B cell (primary cell): ENCODE measurements at regions not wholly inside any gene's neighbourhood (a gene's known extent, or its start where the extent isn't known, plus 50 kb on each side); places are given as distances from the start of the nearest gene placed in this dataset.

Experiments
- ATAC-seq: fragments of 200-7000 bp; cut with Tn5 transposase; one replicate; pipeline ENCODE4 v1.10.0; 2021; ENCODE audit warnings: low read depth, mild to moderate bottlenecking, moderate number of reproducible peaks, moderate library complexity
- CTCF ChIA-PET: fragments of 350-600 bp; sonication (Branson Sonifier 250); formaldehyde crosslinking; loops from one replicate; lab custom pipeline; 2021; ENCODE audit warnings: antibody characterized with exemption, inconsistent platforms; lab: Charles Lee
- POLR2A ChIA-PET: fragments of 350-600 bp; sonication (Branson Sonifier 250); formaldehyde crosslinking; loops from one replicate; lab custom pipeline; 2021; ENCODE audit warnings: antibody characterized with exemption; lab: Charles Lee
- DNase-seq: peaks from one replicate; pipeline ENCODE4 v3.0.0; 2013
- H2AFZ ChIP-seq: 2 replicates; pipeline ENCODE4 v1.6.1; 2012; ENCODE audit warnings: mild to moderate bottlenecking, low read depth, low read length; ENCODE audit not compliant: insufficient read depth, poor library complexity, severe bottlenecking
- H3K27ac ChIP-seq, 2 donors: 1 replicate in 1 of 2; 2 replicates in 1 of 2; pipeline ENCODE4 v1.5.1; 2012 to 2013; ENCODE audit warnings: low read length in 2 of 2, mild to moderate bottlenecking in 2 of 2, moderate library complexity in 1 of 2
- H3K27me3 ChIP-seq, 4 experiments: fragments of 200-600 bp in 1 of 4; sonication (generic) in 1 of 4; replicated peaks in 1 of 4; 1 replicate in 2 of 4; 2 replicates in 2 of 4; pipeline versions ENCODE4 v1.6.1 to v1.7.0; 2013 to 2016; ENCODE audit warnings: low read length in 3 of 4, mild to moderate bottlenecking in 2 of 4, mixed read lengths in 1 of 4, moderate library complexity in 1 of 4; ENCODE audit not compliant: insufficient read depth in 4 of 4, control insufficient read depth in 3 of 4; ENCODE audit errors: control extremely low read depth in 1 of 4
- H3K36me3 ChIP-seq, 2 experiments: replicated peaks in 1 of 2; 1 replicate in 1 of 2; 2 replicates in 1 of 2; pipeline versions ENCODE4 v1.6.1 to v1.7.1; 2013; ENCODE audit warnings: low read length in 1 of 2; ENCODE audit not compliant: insufficient read depth in 2 of 2, control insufficient read depth in 1 of 2; ENCODE audit errors: control extremely low read depth in 1 of 2, extremely low read depth in 1 of 2
- H3K4me1 ChIP-seq, 2 donors: fragments of 200-600 bp in 1 of 2; sonication (generic) in 1 of 2; 1 replicate in 1 of 2; 2 replicates in 1 of 2; pipeline versions ENCODE4 v1.5.1 to v1.6.1; 2013 to 2017; ENCODE audit warnings: low read length in 2 of 2; ENCODE audit not compliant: control insufficient read depth in 2 of 2, insufficient read depth in 2 of 2
- H3K4me2 ChIP-seq: replicated peaks from 2 replicates; pipeline ENCODE3; 2012; ENCODE audit warnings: mild to moderate bottlenecking, low read depth, low read length; ENCODE audit not compliant: poor library complexity, severe bottlenecking
- H3K4me3 ChIP-seq, 5 experiments: fragments of 200-600 bp in 1 of 5; sonication (generic) in 1 of 5; 1 replicate in 3 of 5; 2 replicates in 2 of 5; pipeline versions ENCODE4 v1.5.1 to v1.7.0; 2011 to 2016; ENCODE audit warnings: low read length in 4 of 5, mild to moderate bottlenecking in 4 of 5, low read depth in 2 of 5, control low read depth in 1 of 5, moderate library complexity in 1 of 5; ENCODE audit not compliant: insufficient read depth in 1 of 5; ENCODE audit errors: control extremely low read depth in 1 of 5, extremely low read depth in 1 of 5
- H3K79me2 ChIP-seq: fragments of 200-600 bp; sonication (generic); one replicate; pipeline ENCODE4 v1.6.0; 2016; ENCODE audit warnings: low read length; ENCODE audit not compliant: control insufficient read depth, insufficient read depth
- H3K9ac ChIP-seq: fragments of 200-600 bp; sonication (generic); 2 replicates; pipeline ENCODE4 v1.6.1; 2017; ENCODE audit warnings: mild to moderate bottlenecking, low read length, moderate library complexity
- H3K9me3 ChIP-seq, 3 donors: one replicate each; pipeline versions ENCODE4 v1.6.1 to v1.7.1; 2013; ENCODE audit warnings: low read length in 2 of 3; ENCODE audit not compliant: control insufficient read depth in 2 of 3, insufficient read depth in 1 of 3; ENCODE audit errors: control extremely low read depth in 1 of 3
- H4K20me1 ChIP-seq: 2 replicates; pipeline ENCODE4 v1.6.0; 2012; ENCODE audit warnings: mild to moderate bottlenecking, low read length; ENCODE audit not compliant: insufficient read depth, control insufficient read depth, poor library complexity, severe bottlenecking
- H3K27ac Mint-ChIP-seq: one replicate; pipeline ENCODE4 v1.8.0; 2021; ENCODE audit warnings: mixed read lengths
- H3K27me3 Mint-ChIP-seq: one replicate; pipeline ENCODE4 v1.8.0; 2021; ENCODE audit warnings: mixed read lengths
- H3K4me1 Mint-ChIP-seq: one replicate; pipeline ENCODE4 v1.8.0; 2021; ENCODE audit warnings: mixed read lengths
- H3K4me3 Mint-ChIP-seq: one replicate; pipeline ENCODE4 v1.8.0; 2021; ENCODE audit warnings: mixed read lengths
- H3K9me3 Mint-ChIP-seq: one replicate; pipeline ENCODE4 v1.8.0; 2022; ENCODE audit warnings: mixed read lengths; ENCODE audit not compliant: insufficient read depth
- CTCF ChIP-seq: fragments of 200-600 bp; IDR thresholded peaks from one replicate; pipeline ENCODE4 v1.8.0; 2022; ENCODE audit warnings: antibody characterized with exemption, mild to moderate bottlenecking
- EZH2 ChIP-seq: IDR thresholded peaks from 2 replicates; pipeline ENCODE4 v1.6.1; 2012; ENCODE audit warnings: borderline replicate concordance, low read depth, mild to moderate bottlenecking, moderate library complexity, low read length; ENCODE audit not compliant: insufficient read depth, poor library complexity, severe bottlenecking
- WGBS: methylation state at CpG from one replicate; pipeline ENCODE4 v1.1.5; 2013; ENCODE audit warnings: missing lambda C conversion rate; ENCODE audit not compliant: insufficient coverage; 5-methylcytosine and 5-hydroxymethylcytosine counted together
- intact Hi-C: fragments of 100-400 bp; cut with micrococcal nuclease; formaldehyde crosslinking; loops from one replicate; pipeline ENCODE4 v1.10.0; 2022

GRCh38 chr16:11478431-11479119 lies 108.1 kb downstream of the LITAF start:
- CTCF ChIA-PET: no interaction called here
- H3K9me3 ChIP-seq: peaks cover 8 to 31% (median 9%) of the 10 kb centered on the region in 3 donors
- Mint-ChIP-seq H3K4me1 (no peaks in the 10 kb centered on the region), H3K9me3 (peaks cover 18% of the 10 kb centered on the region), H3K27ac (no peak overlapping the region), H3K4me3 (no peak overlapping the region), H3K27me3 (no peaks in the 10 kb centered on the region)
- no peak overlapping the region for H2AFZ ChIP-seq
- H3K79me2 ChIP-seq: no peaks in the 10 kb centered on the region
- H3K4me1 ChIP-seq: no peaks in the 10 kb centered on the region
- no peak overlapping the region for H3K4me3 ChIP-seq
- no peak overlapping the region for H3K9ac ChIP-seq
- ATAC-seq: no peak
- H3K27me3 ChIP-seq: no peaks in the 10 kb centered on the region
- no peak overlapping the region for H3K4me2 ChIP-seq
- TF ChIP-seq EZH2 (no peak), CTCF (no peak)
- H4K20me1 ChIP-seq: no peaks in the 10 kb centered on the region
- no peak for DNase-seq
- 94% methylated on average over 11 of the region's 17 CpGs for WGBS
- H3K27ac ChIP-seq: no peak overlapping the region
- POLR2A ChIA-PET: no interaction called here
- H3K36me3 ChIP-seq: no peaks in the 10 kb centered on the region
- intact Hi-C loops: no loop called here

- H3K4me1 Mint-ChIP-seq: no peaks in the 10 kb centered on the region
- Histone ChIP-seq H3K36me3 (peaks cover 0 to 3% of the 10 kb centered on the region in 2 experiments), H3K27ac (no peak overlapping the region), H3K9me3 (peaks cover 8 to 44% (median 16%) of the 10 kb centered on the region in 3 donors), H3K4me2 (no peak overlapping the region), H3K4me3 (no peak overlapping the region), H3K79me2 (no peaks in the 10 kb centered on the region), H2AFZ (no peak overlapping the region), H3K9ac (no peak overlapping the region), H3K27me3 (no peaks in the 10 kb centered on the region), H4K20me1 (no peaks in the 10 kb centered on the region), H3K4me1 (no peaks in the 10 kb centered on the region)
- TF ChIP-seq CTCF (no peak), EZH2 (no peak)
- H3K9me3 Mint-ChIP-seq: peaks cover 22% of the 10 kb centered on the region
- H3K27ac Mint-ChIP-seq: no peak overlapping the region
- H3K27me3 Mint-ChIP-seq: no peaks in the 10 kb centered on the region
- POLR2A ChIA-PET: no interaction called here
- ATAC-seq (no peak), DNase-seq (no peak)
- no peak overlapping the region for H3K4me3 Mint-ChIP-seq
- 100% methylated on average over 3 of the region's 4 CpGs for WGBS
- CTCF ChIA-PET: interaction anchor here (0.9 kb wide), 1 partner anchor 43 kb away, joined by 3 read pairs; no protein-coding TSS in a partner anchor
- intact Hi-C loops: loop anchor here (10.0 kb wide), 1 partner anchor 45 kb away; no protein-coding TSS in a partner anchor
Observed at GRCh38 chr16:11479916-11480315, 106.8 kb downstream of the LITAF start.
